ENCODE measurements at regions not wholly inside any gene's neighbourhood (a gene's known extent, or its start where the extent isn't known, plus 50 kb on each side); places are given as distances from the start of the nearest gene placed in this dataset.
A peak's percentile ranks its signal among the peaks of the same experiment; 100 is the strongest.
"Not testable (repeated sequence)": the region's sequence is repeated elsewhere in the genome, so short reads cannot be mapped to it uniquely, and the experiment has no call there.

DNA sequence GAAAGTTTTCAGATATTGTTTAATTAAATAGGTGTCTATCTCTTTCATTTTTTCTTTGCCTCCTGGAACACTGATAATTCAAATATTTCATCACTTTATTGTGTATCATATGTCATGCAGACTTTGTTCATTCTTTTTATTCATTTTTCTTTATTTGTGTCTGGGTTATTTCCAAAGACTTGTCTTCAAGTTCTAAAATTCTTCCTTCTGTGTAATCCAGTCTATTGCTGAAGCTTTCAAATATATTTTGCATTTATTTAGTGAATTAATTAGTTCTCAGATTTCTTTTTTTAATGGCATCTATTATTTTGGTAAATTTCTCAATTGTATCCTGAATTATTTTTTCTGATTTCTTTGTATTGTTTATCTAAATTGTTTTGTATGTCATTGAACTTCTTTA lies 70.1 kb downstream of the ZNF330 start:
- DNase-seq, result no peak

DNA sequence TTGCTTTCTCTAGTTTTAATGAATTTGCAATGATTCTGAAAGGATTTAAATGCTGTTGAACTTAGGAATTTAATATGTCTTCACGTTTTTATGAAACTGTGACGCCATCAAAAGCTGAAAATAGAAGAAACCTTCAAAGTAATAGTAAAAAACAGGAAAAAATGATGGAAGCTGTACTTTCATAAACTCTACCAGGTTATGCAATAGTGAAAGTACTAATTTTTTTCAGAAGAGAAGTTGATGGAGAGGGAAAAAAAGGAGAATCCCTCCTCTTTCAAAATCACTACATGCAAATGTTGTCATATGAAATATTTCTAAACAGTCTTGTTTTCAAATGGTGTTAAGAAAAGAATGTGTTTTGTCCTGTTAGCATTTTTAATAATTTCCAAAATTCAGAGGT lies 73.6 kb downstream of the ZNF330 start:
- no peak for DNase-seq

DNA sequence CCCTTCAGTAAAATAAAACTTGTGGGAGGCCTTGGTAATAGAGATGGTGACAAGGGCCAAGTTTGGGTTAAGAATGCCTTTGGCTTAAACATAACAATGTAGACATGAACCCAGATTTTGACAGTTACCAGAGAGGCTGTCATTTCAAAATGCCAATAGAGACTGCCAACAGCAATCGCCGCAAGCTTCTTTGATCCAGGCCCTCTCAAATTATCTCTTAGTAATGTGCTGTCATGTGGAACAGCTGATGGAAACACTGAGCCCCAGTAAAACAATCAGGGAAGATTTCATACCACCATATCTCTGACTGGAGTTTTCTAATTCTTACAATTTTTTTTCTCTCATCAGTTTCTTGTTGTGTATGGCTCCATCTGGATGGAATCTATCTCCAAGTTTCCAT lies 80.5 kb downstream of the ZNF330 start:
- no peak for DNase-seq

DNA sequence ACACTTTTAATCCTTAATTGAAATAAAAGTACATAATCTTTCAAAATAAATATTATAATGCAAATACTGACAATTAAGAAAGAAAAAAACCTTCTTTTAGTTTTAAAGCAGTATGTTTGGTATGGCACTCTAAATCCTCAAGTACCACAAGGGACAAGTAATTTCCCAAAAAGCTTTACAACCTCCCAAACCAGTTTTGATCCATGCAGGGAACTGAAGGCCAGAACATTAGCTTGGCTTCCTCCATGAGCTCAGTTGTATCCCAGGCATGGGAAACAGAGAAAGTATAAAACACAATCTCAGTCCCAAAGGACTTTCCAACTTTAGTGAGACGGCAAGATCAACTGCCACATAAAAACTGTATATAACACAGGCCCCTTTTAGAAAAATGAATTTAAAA lies 82.2 kb downstream of the ZNF330 start:
- DNase-seq, result no peak

DNA sequence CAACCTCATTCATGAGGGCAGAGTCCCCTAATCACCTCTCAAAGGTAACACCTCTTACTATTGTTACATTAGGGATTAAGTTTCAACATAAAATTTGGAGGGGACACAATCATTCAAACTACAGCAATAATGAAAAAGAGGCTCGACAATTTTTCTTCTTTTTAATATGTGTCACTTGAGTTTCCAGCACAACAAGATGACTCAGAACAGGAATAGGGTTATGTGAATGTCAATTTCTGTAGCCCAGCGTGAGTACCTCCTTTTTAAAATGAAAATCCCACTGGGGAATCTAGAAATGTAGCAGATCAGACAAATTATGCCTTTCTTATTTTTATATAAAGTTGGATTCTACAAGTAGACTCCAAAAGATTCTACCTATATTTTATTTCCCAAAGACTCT lies 83.7 kb downstream of the ZNF330 start:
- no peak for DNase-seq

DNA sequence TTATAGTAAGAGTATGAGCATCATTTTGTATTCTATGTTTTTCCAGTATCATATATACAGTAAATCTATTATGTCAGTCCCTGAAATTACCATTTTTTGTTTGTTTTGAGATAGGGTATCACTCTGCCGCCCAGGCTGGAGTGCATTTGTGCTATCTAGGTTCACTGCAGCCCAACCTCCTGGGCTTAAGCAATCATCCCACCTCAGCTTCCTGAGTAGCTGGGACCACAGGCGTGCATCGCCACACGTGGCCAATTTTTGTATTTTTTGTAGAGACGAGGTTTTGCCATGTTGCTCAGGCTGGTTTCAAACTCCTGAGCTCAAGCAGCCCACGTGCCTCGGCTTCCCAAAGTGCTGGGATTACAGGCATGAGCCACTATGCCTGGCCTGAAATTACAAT lies 85.6 kb downstream of the ZNF330 start:
- no peak for DNase-seq

DNA sequence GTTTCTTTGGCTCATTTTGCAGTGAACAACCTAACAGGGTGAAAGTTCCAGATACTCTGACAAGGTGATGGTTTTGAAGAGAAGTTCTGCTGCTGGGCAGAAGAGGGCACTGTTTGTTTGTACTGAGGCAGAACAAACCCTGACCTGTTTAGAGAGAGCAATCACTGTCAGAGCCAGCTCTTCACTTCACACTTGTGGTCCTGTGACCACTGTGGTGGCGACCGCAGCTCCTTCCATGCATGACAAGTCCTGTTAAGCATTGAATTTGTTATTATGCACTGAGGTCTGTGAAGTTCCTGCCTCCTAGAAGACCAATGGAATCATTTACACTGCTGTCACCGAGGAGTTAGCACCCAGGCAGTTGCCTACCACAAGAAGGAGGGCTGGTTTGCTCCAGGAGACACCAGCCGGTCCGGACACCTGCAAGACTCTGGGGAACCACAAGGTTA lies 86.6 kb downstream of the ZNF330 start:
- DNase-seq, result peak; percentile 61

DNA sequence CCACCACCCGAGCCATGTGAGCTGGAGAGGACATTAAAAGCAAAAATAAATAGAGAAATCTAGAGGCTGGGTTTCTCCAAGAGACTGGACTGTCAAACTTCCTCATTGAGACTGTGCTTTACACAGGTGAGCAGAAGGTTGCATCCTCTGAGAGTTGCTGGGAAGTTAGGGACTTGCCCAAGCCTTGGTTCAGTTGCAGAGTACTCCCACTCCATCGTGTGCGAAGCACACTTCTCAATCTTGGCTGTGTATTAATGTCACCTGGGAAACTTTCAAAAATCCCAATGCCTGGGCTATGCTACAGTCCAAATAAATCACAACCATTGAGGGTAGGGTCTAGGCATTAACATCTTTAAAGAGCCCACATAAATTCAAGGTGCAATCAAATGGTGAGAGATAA lies 89.2 kb downstream of the ZNF330 start:
- no peak for DNase-seq

DNA sequence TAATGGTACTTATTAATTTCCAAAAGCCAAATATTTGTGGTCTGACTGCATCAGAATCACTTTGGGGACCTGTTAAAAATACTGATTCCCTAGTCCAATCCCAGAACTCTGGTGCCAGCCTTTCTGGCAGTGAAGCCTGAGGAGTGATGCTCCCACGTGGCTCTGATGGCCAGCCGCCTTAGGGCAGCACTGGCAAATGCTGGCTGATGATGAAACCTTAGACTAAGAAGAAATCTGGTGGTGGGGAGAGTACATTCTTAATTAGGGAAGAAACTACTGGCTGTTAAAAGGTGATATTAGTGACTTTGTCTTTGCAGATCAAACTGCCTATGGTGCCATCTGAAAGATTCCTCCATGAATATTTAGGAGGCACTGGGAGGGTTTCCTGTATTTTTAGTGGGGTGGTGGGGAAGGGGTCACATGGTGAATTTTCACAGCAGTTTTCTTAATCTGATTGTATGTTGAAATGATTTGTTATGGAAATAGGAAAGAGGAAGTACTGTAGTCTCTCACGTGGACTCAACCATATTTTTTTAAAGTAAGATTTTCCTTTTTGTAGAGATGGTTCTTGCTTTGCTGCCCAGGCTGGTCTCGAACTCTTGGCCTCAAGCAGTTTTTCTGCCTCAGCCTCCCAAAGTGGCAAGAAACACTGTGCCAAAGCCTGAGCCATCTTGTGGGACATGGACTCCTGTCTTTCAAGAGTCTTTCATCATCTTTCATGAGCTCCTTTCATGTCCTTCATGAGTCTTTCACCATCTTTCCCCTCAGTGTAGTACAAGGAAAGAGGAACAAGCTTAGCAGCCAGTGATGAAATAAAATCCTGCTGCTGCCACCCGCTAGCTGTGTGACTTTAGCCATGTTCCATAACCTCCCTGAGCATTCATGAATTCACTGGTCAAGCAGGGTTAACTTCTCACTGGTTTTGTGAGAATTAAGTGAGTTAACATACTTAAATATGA lies 90.8 kb downstream of the ZNF330 start:
- DNase-seq, result no peak

DNA sequence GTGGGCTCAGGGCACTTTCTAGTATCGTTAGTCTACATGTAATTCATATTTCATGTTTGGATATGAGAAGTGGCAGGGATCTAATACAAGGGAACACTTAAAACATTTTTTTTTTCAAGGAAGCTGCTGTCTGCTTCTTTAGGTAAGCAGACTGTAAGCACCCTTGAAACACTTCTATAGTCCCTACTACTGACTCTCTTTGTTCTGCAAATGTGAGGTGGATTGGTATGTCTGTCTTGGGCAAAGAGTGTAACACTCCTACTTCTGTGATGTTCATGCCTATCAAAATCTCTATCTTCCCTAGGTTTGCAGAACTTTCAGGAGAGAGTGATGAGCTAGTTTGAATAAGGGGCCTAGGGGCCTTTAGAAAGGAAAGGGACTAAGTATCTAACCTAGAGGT lies 93.9 kb downstream of the ZNF330 start:
- no peak for DNase-seq

DNA sequence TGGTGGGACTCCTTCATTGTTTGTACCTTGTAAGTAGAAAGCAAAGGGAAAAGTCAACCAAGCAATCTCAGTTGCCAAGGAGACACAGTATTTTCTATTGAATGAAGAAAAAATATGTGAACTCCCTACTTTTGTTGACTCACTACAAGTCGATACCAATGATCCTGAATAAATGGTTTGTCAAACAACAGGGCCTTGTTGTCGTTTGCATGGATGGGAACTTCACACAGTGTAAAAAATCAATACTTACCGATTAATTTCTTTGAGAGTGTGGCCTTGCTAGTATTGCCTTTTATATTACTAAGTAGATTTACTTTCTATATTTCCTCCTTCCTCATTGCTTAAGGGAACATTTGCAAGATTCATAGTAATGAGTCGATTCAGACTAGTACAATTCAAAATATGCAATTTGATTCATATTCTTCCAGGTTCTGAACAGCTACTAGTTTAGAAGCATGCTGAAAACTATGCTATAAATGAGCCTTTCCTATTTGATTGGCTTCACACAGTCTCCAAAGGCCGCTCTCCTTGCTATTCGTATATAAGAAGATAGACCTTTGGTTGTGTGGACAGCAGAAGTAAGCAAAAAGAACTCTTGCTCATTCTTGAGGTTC lies 108.0 kb downstream of the ZNF330 start:
- DNase-seq, result no peak

DNA sequence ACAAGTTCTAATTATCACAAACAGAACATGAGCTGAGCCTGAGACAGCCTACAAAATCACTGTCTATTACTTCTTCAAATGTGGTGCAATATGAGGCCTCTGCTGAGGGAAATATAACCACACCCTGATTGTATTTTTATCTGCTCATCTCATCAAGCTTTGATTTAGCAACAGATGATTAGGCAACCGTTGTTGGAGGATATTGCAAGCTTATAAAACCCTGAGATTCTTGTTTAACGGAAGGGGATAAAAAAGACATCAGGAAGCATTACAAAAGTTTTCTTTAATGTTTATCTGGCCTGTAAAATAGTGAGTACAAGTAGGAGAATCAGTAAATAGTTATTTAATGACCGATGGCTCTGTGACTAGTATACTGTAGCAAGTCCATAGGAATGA lies 108.5 kb downstream of the ZNF330 start:
- no peak for DNase-seq

DNA sequence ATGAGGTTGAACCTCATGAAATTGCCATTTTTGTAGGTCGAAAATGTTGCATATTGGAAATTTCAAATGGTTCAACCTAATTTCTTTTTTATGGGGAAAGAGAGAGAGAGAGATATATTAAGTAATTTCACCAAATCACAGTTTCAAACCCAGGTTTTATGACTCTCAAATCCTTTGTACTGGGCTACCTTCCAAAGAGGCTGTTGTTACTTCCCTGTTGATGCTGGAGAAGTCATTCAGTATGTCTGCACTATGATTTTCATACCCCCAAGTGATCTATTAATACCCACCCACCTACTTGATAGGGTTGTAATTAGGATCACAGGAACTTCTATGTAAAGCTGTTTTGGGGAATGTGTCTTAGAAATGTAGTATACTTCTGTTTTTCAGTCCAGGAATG lies 109.9 kb downstream of the ZNF330 start:
- DNase-seq, result no peak

DNA sequence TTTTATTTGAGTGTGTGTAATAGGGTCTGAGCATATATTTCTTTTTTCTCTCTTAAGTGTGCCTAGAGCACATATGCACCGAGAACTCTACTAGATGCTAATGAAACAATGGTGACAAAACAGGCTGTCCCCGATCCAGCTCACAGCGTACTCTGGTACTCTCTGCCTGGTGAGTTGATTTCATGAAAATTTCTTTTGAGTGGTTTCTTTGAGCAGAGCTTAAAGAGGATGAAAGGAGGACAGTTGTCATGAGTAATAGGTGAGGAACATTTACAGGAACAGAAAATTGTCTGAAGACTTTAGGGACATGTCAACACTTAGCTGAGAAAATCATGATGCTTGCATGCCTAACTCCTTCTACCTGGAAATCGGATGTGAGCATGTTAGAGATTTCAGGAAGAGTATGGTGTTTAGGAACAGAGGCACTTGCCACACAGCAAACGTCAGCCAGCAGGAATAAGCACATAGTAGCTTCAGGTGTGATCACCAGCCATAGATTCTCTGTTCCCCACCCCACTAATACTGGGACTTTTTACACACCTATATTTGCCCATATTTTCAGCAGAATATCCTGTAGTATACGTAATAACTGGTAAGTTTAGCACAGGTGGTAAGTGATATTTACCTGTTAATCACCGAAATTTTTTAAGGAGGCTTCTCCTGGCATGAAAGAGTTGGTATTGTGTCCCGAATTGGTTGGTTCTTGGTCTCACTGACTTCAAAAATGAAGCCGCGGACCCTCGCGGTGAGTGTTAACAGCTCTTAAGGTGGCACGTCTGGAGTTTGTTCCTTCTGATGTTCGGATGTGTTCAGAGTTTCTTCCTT lies 111.1 kb downstream of the ZNF330 start:
- no peak for DNase-seq

DNA sequence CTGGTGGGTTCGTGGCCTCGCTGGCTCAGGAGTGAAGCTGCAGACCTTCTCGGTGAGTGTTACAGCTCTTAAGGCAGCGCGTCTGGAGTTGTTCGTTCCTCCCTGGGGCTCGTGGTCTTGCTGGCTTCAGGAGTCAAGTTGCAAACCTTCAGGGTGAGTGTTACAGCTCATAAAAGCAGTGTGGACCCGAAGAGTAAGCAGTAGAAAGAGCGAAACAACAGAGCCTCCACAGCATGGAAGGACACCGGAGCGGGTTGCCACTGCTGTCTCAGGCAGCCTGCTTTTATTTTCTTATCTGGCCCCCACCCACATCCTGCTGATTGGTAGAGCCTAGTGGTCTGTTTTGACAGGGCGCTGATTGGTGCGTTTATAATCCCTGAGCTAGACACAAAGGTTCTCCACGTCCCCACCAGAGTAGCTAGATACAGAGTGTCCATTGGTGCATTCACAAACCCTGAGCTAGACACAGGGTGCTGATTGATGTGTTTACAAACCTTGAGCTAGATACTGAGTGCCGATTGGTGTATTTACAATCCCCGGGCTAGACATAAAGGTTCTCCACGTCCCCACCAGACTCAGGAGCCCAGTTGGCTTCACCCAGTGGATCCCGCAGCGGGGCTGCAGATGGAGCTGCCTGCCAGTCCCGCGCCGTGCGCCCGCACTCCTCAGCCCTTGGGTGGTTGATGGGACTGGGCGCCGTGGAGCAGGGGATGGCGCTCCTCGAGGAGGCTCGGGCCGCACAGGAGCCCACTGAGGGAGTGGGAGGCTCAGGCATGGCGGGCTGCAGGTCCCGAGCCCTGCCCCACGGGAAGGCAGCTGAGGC lies 111.9 kb downstream of the ZNF330 start:
- not testable (repeated sequence) for DNase-seq

DNA sequence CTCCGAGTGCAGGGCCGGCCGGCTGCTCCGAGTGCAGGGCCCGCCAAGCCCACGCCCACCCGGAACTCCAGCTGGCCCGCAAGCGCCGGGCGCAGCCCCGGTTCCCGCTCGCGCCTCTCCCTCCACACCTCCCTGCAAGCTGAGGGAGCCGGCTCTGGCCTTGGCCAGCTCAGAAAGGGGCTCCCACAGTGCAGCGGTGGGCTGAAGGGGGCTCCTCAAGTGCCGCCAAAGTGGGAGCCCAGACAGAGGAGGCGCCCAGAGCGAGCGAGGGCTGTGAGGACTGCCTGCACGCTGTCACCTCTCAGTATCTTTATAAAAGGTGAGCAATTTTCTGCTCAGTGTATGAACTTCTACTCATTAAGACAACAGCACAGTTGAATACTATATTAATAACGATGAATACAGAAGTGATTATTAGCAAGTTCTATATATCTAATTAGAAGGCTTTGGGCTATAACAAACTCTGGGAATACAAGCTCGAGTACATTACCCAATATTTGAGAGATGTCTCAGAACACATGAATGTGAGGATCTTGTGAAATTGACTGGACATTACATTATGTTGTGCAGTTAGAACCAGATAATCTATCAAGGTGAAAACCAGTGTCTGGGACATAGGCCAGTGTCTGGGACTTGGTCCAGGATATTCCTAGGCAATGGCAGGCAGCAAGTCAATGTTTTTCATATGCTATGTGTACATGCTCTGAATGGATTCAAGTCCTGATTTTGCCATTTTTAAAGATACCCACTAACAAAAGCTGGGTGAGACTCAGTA lies 112.9 kb downstream of the ZNF330 start:
- DNase-seq, result not testable (repeated sequence)

DNA sequence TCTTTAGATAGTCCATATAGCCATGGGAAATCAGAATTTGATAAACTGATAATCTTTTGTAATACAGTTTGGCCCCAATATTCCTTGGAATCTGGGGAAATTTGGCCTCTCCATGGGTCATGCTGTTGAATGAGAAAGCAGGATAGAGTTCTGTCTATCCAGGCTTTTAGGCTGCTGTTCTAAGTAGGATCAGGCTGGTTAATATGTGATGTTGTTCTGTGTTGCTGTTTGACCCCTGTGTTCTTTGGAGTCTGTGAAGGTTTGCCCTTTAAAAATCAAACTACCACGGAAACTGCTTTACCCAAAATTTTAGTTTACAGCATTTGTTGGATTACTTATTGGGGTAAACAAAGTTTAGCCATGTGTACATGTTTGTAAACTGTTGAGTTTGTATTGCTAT lies 114.5 kb downstream of the ZNF330 start:
- no peak for DNase-seq

DNA sequence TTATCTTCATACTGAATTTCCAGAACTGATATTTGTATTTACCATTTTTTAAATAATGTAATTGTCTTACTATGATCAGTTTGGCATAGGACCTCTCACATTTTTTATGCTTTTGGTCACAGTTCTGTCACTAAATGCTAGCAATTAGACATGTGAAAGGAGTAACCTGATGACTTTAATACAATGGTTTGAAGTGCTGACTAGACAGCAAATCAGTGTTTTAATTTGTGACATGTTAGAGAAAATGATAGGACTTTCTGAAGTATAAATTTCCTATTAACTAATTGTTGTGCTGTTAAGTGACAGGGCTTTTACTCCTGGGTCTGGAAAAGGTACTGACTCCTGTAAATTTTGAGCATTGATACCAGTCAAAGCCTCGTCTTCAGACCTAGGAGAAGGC lies 117.5 kb downstream of the ZNF330 start:
- DNase-seq, result no peak

DNA sequence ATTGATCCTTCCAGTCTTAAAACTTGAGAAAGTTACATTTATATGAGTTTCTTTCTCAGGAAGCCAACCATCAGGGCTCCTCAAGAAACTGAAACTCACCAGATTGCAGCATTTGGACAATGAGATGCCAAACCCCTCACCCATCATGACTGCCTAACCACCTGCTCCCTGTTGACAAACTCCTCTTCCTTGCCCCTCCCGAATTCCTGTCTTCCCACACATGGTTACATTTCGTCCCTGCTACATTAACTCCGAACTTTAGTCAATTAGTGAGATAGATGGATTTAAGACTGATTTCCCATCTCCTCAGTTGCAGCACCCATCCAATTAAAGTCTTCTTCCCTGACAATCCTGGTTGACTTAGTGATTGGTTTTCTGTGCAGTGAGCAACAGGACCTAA lies 118.7 kb downstream of the ZNF330 start:
- no peak for DNase-seq

DNA sequence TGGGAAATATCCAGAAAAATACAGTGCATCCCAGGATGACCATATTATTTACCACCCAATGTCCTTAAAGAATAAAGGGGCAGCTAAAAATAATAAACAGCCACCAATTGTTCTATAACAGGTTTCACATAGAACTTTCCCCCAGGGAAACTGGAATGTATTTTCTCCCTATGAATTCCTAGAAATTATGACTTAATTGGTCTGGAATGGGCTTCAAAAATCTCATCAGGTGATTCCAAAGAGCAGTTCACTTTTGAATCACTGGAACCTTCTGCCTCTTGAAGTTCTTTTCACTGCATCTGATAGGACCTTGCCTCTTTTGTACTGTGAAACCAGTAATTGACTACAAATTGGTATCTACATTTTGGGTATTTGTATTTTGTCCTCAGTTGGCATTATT lies 119.3 kb downstream of the ZNF330 start:
- no peak for DNase-seq

DNA sequence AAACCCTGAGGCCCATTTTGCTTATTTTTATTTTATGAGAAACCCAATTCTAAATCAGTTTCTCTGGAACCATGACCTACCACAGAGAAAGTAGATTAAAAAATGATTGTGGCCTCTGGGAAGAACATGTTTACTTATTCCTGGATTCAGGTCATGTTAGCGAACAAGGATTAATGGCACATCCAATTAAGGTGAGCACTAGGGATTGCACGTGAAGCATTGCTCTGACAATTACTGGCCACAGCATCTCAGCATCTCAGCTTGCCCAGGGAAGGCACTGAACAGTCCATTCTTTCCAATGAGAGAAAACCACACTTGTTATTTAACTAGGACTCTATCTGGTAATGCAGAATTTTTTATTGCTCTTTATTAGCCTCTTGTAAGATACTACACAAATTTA lies 119.8 kb downstream of the ZNF330 start:
- no peak for DNase-seq

DNA sequence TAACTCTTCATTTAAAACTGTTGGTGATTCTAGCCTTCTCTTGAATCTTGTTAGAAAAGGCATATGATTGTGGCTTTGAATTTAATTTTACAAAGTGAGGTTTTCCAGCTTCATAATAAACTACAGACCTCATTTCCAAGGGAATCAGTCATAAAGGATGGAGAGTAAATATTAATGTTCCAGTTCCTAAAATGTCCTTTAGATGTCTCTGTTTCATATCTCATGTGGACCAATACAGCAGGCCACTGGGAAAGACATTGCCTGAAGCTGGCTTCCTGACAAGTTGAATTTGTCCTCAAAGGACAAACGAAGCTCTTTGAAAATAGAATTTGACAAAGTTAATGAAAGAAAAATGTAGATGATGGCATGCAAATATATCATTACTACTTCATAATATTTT lies 125.4 kb downstream of the ZNF330 start:
- no peak for DNase-seq
